Epithelial cell of esophagus (primary cell): ENCODE measurements at regions not wholly inside any gene's neighbourhood (a gene's known extent, or its start where the extent isn't known, plus 50 kb on each side); places are given as distances from the start of the nearest gene placed in this dataset.
A peak's percentile ranks its signal among the peaks of the same experiment; 100 is the strongest.
"Not testable (repeated sequence)": the region's sequence is repeated elsewhere in the genome, so short reads cannot be mapped to it uniquely, and the experiment has no call there.

Experiments
- DNase-seq: peaks from one replicate; pipeline ENCODE4 v3.0.0; 2010; ENCODE audit warnings: low read depth
- H3K4me3 ChIP-seq: 2 replicates; pipeline ENCODE4 v1.5.1; 2011; ENCODE audit warnings: mild to moderate bottlenecking, low read length, control low read depth

- not testable (repeated sequence) for H3K4me3 ChIP-seq, DNase-seq
Measured at GRCh38 chr3:195979877-195980276, 71.5 kb upstream of the TNK2 start.

DNA sequence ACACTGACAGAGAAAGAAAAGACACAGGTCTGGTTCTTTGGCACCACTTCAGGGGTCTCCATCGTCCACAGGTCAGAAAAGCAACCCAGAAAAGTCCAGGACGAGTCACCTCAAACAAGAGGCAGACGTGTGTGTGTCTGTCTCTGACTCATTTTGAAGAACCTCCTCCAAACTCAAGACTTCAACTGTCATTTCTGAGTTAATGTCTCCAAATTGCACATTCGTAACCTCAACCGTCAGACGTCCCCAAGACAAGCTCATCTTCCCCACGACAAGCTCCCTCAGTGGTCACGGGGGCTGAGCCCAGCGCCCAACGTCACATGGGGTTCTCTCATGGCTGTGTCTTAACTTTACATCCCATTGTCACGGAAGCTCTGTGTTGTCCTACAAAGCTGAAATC lies 70.2 kb upstream of the TNK2 start:
- not testable (repeated sequence) for H3K4me3 ChIP-seq, DNase-seq

- DNase-seq, H3K4me3 ChIP-seq: not testable (repeated sequence)
Measured at GRCh38 chr3:195976876-195977275, 68.5 kb upstream of the TNK2 start.

- DNase-seq, H3K4me3 ChIP-seq: not testable (repeated sequence)
Measured at GRCh38 chr3:195974281-195974680, 65.9 kb upstream of the TNK2 start.

GRCh38 chr3:195970873-195971272 lies 62.5 kb upstream of the TNK2 start:
- H3K4me3 ChIP-seq, DNase-seq: not testable (repeated sequence)

DNA sequence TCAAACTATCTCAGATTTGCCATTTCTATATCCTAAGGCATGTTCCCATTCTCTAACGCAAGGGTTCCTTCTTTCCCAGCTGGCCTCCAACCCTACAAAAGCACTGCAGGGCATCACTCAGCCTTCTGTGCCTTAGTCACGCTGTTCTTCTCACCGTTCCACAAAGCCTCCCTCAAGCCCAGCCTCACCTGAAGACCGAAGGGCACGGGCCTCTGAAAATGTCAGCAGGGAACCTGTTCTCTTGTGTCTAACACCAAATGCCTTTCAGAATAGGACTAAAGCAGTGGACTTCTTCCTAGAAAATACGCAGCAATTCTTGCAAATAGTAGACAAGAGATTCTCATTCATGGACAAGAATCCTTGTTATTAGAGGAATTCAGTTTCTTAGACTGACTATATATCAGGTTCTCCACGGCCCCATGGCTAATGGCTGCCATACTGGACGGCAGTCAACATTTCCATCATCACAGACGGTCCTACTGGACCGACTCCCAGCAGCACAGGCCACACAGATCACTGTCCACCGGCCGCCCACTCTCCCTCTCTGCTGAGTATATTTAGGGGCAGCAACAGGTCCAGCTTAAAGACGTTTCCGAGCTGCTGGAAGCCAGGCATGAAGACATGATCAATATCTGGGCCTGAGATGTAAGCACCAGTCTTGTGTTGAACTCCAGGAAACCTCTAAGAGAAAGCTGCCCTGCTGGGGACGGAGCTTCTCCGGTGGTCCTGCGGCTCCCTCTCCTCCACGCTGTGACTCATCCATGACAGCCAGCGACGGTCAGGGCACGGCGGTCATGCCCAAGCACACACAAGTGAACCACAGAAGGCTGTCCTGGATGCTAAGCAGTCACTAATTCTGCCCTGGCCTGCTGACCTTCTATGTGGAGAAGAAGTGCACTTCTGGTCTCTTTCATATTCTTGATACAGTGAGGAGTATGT lies 61.8 kb upstream of the TNK2 start:
- DNase-seq, H3K4me3 ChIP-seq: not testable (repeated sequence)

- not testable (repeated sequence) for DNase-seq, H3K4me3 ChIP-seq
Measured at GRCh38 chr3:195969341-195969740, 61.0 kb upstream of the TNK2 start.

DNA sequence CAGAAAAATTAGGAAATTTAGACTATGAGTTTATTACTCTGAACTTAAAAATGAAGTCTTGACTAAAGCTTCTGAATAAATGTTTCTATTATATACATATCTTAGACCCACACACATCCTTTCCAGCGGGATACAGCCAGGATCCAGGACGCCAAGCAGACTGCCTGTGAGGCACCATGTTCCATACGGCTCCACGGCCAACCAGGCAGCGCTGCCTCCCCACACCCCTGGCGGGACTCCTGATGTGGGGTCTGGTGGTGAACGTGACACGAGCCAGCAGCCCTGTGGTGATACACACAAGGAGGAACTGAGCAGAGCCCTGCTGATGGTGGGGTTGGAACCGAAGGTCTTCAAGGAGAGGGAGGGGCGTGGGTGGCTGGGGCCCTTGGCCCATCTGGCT lies 59.8 kb upstream of the TNK2 start:
- not testable (repeated sequence) for DNase-seq, H3K4me3 ChIP-seq

GRCh38 chr3:195967387-195967720 lies 59.0 kb upstream of the TNK2 start:
- not testable (repeated sequence) for DNase-seq, H3K4me3 ChIP-seq

GRCh38 chr3:195966563-195967386 lies 58.4 kb upstream of the TNK2 start:
- H3K4me3 ChIP-seq: not testable (repeated sequence)
- DNase-seq: peak; percentile 65

- H3K4me3 ChIP-seq: not testable (repeated sequence)
Measured at GRCh38 chr3:195965217-195965616, 56.9 kb upstream of the TNK2 start.

DNA sequence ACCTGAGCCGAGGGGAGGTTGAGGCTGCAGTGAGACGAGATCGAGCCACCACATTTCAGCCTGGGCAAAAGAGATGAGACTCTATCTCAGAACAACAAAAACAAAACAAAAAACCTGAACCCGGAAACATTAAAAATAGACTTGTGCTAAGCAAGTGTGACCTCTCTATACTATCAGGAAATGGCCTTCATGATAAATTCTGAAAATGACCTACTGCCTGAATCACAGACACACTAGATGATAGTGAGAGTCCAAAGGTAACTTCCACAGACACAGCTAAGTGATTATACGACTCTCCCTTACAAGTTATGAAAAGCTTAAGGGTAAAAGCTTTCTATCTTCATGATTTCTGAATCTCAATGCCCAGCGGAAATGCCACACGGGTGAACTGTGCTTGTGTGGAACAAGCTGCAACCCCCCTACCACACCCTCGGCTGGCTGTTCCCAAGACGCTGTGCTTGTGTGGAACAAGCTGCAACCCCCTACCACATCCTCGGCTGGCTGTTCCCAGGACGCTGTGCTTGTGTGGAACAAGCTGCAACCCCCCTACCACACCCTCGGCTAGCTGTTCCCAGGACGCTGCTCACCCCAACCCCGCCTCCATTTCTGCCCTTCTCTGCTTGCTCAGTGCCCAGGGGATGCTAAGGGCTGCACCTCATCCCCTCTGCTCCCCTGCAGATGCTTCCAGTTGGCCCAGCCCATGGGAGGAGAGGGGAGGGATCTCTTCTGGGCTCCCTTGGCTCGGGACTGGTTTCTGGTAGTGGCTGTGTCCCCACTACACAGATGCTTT lies 56.2 kb upstream of the TNK2 start:
- DNase-seq, H3K4me3 ChIP-seq: not testable (repeated sequence)

More at GRCh38 chr3:195965217-195965616, 56.9 kb upstream of the TNK2 start:
- not testable (repeated sequence) for DNase-seq

- not testable (repeated sequence) for DNase-seq, H3K4me3 ChIP-seq
Measured at GRCh38 chr3:195962222-195962621, 53.9 kb upstream of the TNK2 start.

- peak; percentile 51 for DNase-seq
- H3K4me3 ChIP-seq: not testable (repeated sequence)
Measured at GRCh38 chr3:195960971-195961775, 52.8 kb upstream of the TNK2 start.

DNA sequence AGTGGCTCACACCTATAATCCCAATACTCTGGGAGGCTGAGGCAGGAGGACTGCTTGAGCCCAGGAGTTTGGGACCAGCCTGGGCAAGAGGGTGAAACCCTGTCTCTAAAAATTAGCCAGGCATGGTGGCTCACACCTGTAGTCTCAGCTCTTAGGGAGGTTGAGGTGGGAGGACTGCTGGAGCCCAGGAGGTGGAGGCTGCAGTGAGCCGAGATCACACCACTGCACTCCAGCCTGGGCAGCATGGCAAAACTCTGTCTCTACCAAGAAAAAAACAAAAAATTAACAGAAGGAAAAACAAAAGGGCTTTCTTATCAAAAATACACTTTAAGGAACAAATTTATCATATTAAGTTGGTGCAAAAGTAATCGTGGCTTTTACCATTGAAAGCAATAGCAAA lies 51.8 kb upstream of the TNK2 start:
- H3K4me3 ChIP-seq, DNase-seq: not testable (repeated sequence)

DNA sequence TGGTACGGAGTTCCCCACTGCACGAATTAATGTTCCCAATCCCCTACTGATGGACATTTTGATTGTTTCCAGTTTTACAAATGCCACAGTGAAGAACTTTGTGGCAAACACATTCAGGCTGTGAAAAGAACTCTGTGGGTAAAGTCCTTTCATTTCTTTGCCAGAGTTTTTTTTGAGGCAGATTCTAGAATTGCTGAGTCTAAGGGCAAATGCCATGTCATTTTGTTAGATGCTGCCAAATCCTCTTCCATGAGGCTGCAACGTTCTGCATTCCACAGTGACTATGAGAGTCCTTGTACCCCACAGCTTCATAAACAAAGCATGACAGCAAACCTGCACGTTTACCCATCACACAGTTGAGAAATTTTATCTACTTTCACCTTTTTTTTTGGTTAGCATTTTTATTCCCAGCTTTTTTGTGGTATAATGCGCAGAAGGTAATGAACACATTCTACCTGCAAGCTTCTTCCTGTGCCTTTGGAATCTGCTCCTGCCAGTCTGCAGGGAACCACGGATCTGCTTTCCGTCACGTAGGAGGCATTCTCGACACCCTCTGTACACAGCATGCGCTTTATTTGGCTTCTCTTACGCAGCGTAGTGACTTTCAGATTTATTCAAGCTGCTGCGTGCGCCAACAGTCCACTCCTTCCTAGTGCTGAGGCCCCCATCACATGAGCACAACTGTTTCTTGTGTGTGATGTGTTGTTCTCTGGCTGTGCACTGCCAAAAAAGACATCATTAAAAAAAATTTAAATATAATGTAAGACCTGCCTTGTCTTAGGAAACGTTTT lies 51.2 kb upstream of the TNK2 start:
- not testable (repeated sequence) for H3K4me3 ChIP-seq, DNase-seq

- not testable (repeated sequence) for H3K4me3 ChIP-seq, DNase-seq
Measured at GRCh38 chr3:195958736-195959135, 50.4 kb upstream of the TNK2 start.
